ENCODE measurements at regions not wholly inside any gene's neighbourhood (a gene's known extent, or its start where the extent isn't known, plus 50 kb on each side); places are given as distances from the start of the nearest gene placed in this dataset.

DNA sequence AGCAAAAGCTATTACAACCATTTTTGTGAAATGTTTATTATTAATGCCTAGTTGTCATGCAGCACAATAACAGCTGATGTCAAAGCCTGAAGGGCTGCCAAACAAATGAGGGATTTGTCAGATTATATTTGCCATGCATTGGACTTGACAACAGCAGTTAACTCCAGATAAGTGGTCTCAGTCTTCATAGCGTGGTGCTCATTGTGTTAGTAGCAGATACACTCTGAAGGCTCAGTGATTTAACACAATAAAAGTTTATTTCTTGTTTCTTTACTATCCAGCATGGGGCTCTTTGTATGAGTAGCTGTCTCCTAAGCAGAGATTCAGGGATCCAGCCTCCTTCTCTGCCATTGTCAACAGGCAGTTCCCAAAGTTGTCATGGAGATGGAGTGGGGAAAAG is 76.0 kb upstream of the PTGFRN start:
- 64% methylated on average over 1 of the region's 1 CpG for WGBS (ENCODE audit: missing lambda C conversion rate)
- ATAC-seq: no peak
- ChIA-PET CTCF (no interaction called here), POLR2A (no interaction called here)
- no peak for TF ChIP-seq JUN (IDR thresholded peaks at IDR 0.05)
- TF ChIP-seq EHF (CRISPR knock-in tag; IDR thresholded peaks at IDR 0.05): no peak
- TF ChIP-seq MYC (IDR thresholded peaks at IDR 0.05; ENCODE audit: borderline replicate concordance, low read length): no peak
- no peak for TF ChIP-seq HEYL (CRISPR knock-in tag; IDR thresholded peaks at IDR 0.05)
- no peak for TF ChIP-seq KDM5A (IDR thresholded peaks at IDR 0.05)
- TF ChIP-seq, protein P1, sequence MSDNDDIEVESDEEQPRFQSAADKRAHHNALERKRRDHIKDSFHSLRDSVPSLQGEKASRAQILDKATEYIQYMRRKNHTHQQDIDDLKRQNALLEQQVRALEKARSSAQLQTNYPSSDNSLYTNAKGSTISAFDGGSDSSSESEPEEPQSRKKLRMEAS (IDR thresholded peaks at IDR 0.05): no peak
- DNase-seq (ENCODE audit: low read depth in 1 of 2, low spot score in 1 of 2): no peak
- H3K27ac ChIP-seq: no peak overlapping the region
- H3K9me3 ChIP-seq: no peaks in the 10 kb centered on the region
- no peak overlapping the region for H3K4me3 ChIP-seq
- H3K4me2 ChIP-seq: no peak overlapping the region
- no peak for FAIRE-seq
- H3K4me1 ChIP-seq: no peaks in the 10 kb centered on the region

DNA sequence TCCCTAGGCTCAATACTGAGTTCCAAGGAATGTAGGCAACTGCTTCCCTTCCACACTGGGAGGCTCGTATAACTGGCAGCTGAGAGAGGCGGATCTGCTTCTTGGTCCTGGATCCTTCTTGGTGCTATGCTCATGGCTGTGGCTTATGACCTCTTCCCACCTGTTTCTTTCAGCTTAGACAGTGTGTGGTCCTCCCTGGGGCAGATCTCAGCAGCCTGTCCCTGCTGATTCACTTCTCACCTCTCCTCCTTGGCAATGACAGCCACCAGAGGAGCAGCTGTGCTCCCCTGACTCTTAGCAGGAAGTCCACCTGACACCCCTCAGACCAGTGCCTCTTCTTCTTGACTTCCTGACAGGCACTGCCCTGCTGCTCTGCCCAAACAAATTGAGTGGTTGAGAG is 75.1 kb upstream of the PTGFRN start:
- POLR2A ChIA-PET: no interaction called here
- 48% methylated on average over 2 of the region's 2 CpGs for WGBS (ENCODE audit: missing lambda C conversion rate)
- H3K27ac ChIP-seq: no peak overlapping the region
- CTCF ChIA-PET: no interaction called here
- H3K4me1 ChIP-seq: no peaks in the 10 kb centered on the region
- no peak overlapping the region for H3K4me2 ChIP-seq
- no peak for DNase-seq (ENCODE audit: low read depth in 1 of 2, low spot score in 1 of 2)
- FAIRE-seq: no peak
- TF ChIP-seq SMC3 (IDR thresholded peaks at IDR 0.05) (no peak), CHD2 (IDR thresholded peaks at IDR 0.05; ENCODE audit: low read length, partially characterized antibody) (no peak), JUN (IDR thresholded peaks at IDR 0.05) (no peak), POLR2AphosphoS2 (conservative IDR thresholded peaks at IDR 0.05; ENCODE audit: low read length) (no peak), EP300 (IDR thresholded peaks at IDR 0.05) (no peak), FOSB (CRISPR knock-in tag; IDR thresholded peaks at IDR 0.05) (no peak)
- TF ChIP-seq, protein P2, sequence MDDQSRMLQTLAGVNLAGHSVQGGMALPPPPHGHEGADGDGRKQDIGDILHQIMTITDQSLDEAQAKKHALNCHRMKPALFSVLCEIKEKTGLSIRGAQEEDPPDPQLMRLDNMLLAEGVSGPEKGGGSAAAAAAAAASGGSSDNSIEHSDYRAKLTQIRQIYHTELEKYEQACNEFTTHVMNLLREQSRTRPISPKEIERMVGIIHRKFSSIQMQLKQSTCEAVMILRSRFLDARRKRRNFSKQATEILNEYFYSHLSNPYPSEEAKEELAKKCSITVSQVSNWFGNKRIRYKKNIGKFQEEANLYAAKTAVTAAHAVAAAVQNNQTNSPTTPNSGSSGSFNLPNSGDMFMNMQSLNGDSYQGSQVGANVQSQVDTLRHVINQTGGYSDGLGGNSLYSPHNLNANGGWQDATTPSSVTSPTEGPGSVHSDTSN (IDR thresholded peaks at IDR 0.05): no peak
- TF ChIP-seq, protein P3, sequence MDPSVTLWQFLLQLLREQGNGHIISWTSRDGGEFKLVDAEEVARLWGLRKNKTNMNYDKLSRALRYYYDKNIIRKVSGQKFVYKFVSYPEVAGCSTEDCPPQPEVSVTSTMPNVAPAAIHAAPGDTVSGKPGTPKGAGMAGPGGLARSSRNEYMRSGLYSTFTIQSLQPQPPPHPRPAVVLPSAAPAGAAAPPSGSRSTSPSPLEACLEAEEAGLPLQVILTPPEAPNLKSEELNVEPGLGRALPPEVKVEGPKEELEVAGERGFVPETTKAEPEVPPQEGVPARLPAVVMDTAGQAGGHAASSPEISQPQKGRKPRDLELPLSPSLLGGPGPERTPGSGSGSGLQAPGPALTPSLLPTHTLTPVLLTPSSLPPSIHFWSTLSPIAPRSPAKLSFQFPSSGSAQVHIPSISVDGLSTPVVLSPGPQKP (IDR thresholded peaks at IDR 0.05; ENCODE audit: low read depth, low read length): no peak
- TF ChIP-seq, protein P4, sequence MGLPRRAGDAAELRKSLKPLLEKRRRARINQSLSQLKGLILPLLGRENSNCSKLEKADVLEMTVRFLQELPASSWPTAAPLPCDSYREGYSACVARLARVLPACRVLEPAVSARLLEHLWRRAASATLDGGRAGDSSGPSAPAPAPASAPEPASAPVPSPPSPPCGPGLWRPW (IDR thresholded peaks at IDR 0.05): no peak
- TF ChIP-seq, protein P5, sequence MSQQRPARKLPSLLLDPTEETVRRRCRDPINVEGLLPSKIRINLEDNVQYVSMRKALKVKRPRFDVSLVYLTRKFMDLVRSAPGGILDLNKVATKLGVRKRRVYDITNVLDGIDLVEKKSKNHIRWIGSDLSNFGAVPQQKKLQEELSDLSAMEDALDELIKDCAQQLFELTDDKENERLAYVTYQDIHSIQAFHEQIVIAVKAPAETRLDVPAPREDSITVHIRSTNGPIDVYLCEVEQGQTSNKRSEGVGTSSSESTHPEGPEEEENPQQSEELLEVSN (IDR thresholded peaks at IDR 0.05; ENCODE audit: borderline replicate concordance, low read depth): no peak
- no peak for ATAC-seq
- H3K9me3 ChIP-seq: no peaks in the 10 kb centered on the region
- H3K4me3 ChIP-seq: no peak overlapping the region

DNA sequence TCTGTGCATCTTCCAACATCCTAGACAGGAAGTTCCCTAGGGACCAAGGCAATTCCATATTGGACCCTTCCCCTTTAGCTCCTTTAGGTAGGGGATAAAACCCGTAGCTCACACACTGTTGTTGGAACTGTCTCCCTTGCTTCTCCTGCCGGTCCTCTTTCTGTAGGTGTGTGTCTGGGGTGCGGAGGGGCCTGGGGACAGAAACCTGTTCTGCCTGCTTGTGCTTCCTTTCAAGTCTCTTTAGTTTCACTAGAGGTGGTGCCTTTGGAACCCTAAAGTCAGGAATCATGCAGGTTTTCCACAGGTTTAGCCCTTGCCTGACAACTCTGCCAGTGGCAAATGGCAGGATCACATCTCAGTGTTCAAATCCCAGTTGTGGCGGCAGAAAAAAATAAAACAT is 74.6 kb upstream of the PTGFRN start:
- 93% methylated on average over 4 of the region's 4 CpGs for WGBS (ENCODE audit: missing lambda C conversion rate)
- CTCF ChIA-PET: no interaction called here

DNA sequence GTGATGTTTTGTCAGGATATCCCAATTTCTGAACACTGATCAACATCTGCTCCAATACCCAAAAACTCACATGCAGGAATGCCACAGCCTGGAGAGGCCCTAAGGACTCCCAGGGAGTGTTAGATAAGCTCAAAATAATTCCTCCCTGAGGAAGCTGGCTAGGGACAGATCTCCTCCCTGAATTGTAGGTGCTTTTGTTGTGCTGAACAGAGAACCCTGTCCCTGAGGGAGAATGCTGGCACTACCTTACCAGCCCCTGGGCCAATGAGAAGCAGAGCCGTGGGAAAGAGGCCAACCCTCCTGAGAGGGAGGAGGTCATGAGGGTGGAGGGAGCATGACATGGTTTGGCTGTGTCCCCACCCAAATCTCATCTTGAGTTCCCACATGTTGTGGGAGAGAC is 73.6 kb upstream of the PTGFRN start:
- H3K4me3 ChIP-seq: no peak overlapping the region
- H3K4me1 ChIP-seq: no peaks in the 10 kb centered on the region
- no peak for ATAC-seq
- no peak for FAIRE-seq
- no peaks in the 10 kb centered on the region for H3K9me3 ChIP-seq
- H3K4me2 ChIP-seq: no peak overlapping the region
- TF ChIP-seq, protein P6, sequence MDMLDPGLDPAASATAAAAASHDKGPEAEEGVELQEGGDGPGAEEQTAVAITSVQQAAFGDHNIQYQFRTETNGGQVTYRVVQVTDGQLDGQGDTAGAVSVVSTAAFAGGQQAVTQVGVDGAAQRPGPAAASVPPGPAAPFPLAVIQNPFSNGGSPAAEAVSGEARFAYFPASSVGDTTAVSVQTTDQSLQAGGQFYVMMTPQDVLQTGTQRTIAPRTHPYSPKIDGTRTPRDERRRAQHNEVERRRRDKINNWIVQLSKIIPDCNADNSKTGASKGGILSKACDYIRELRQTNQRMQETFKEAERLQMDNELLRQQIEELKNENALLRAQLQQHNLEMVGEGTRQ (IDR thresholded peaks at IDR 0.05): no peak
- TF ChIP-seq HOXB5 (CRISPR knock-in tag; IDR thresholded peaks at IDR 0.05) (no peak), NR3C1 (IDR thresholded peaks at IDR 0.05) (no peak), KDM5A (IDR thresholded peaks at IDR 0.05) (no peak), CBX2 (IDR thresholded peaks at IDR 0.05; ENCODE audit: borderline replicate concordance, low read depth) (no peak), HDAC2 (IDR thresholded peaks at IDR 0.05) (no peak), ESRRA (IDR thresholded peaks at IDR 0.05; ENCODE audit: borderline replicate concordance, low read length) (no peak), KDM1A (IDR thresholded peaks at IDR 0.05; ENCODE audit: low read depth) (no peak), HOXA7 (CRISPR knock-in tag; IDR thresholded peaks at IDR 0.05) (no peak), JUN (IDR thresholded peaks at IDR 0.05) (no peak), EP300 (IDR thresholded peaks at IDR 0.05) (no peak)
- TF ChIP-seq, protein P2 (IDR thresholded peaks at IDR 0.05): no peak
- POLR2A ChIA-PET: no interaction called here
- CTCF ChIA-PET: no interaction called here
- DNase-seq (ENCODE audit: low read depth in 1 of 2, low spot score in 1 of 2): no peak
- WGBS (ENCODE audit: missing lambda C conversion rate): 80% methylated on average over 1 of the region's 1 CpG
- no peak overlapping the region for H3K27ac ChIP-seq

More for the DNA sequence above, 74.6 kb upstream of the PTGFRN start:
- ATAC-seq (no peak), DNase-seq (ENCODE audit: low read depth in 1 of 2, low spot score in 1 of 2) (no peak), FAIRE-seq (no peak)
- no peak for TF ChIP-seq TP53 (CRISPR knock-in tag; IDR thresholded peaks at IDR 0.05)
- TF ChIP-seq EHMT2 (IDR thresholded peaks at IDR 0.05; ENCODE audit: low read depth): no peak
- no peak for TF ChIP-seq PHF8 (IDR thresholded peaks at IDR 0.05; ENCODE audit: borderline replicate concordance, low read depth)
- no peak for TF ChIP-seq FOXS1 (CRISPR knock-in tag; IDR thresholded peaks at IDR 0.05)
- TF ChIP-seq CBX2 (IDR thresholded peaks at IDR 0.05; ENCODE audit: borderline replicate concordance, low read depth): no peak
- no peak for TF ChIP-seq POLR2AphosphoS2 (conservative IDR thresholded peaks at IDR 0.05; ENCODE audit: low read length)
- TF ChIP-seq KDM1A (IDR thresholded peaks at IDR 0.05; ENCODE audit: low read depth): no peak
- H3K27ac ChIP-seq: no peak overlapping the region
- no peak overlapping the region for H3K4me2 ChIP-seq
- POLR2A ChIA-PET: no interaction called here
- no peaks in the 10 kb centered on the region for H3K9me3 ChIP-seq
- no peak overlapping the region for H3K4me3 ChIP-seq
- no peaks in the 10 kb centered on the region for H3K4me1 ChIP-seq

Measured in A549 (cell line).